Nephron progenitor cell (in vitro differentiated cells): ENCODE measurements at regions not wholly inside any gene's neighbourhood (a gene's known extent, or its start where the extent isn't known, plus 50 kb on each side); places are given as distances from the start of the nearest gene placed in this dataset.

Experiments
- DNase-seq: peaks from one replicate; pipeline ENCODE4 v3.0.0; 2021
- H3K27ac Mint-ChIP-seq: 2 replicates; pipeline ENCODE4 v1.8.0; 2021; ENCODE audit warnings: mild to moderate bottlenecking, moderate library complexity, mixed read lengths
- H3K27me3 Mint-ChIP-seq: 2 replicates; pipeline ENCODE4 v1.8.0; 2021; ENCODE audit warnings: mild to moderate bottlenecking, low read depth, mixed read lengths; ENCODE audit not compliant: poor library complexity
- H3K36me3 Mint-ChIP-seq: 2 replicates; pipeline ENCODE4 v1.8.0; 2021; ENCODE audit warnings: low read depth, mixed read lengths
- H3K4me1 Mint-ChIP-seq: 2 replicates; pipeline ENCODE4 v1.8.0; 2021; ENCODE audit warnings: mixed read lengths
- H3K4me3 Mint-ChIP-seq: 2 replicates; pipeline ENCODE4 v1.8.0; 2021; ENCODE audit warnings: mild to moderate bottlenecking, moderate library complexity, mixed read lengths
- H3K9me3 Mint-ChIP-seq: 2 replicates; pipeline ENCODE4 v1.8.0; 2021; ENCODE audit warnings: mild to moderate bottlenecking, moderate library complexity, mixed read lengths
- TF ChIP-seq, protein P1 (sequence below): fragments of 200-600 bp; sonication (generic); IDR thresholded peaks from 2 replicates; pipeline ENCODE4 v1.5.0; 2021; ENCODE audit warnings: antibody characterized with exemption

DNA sequence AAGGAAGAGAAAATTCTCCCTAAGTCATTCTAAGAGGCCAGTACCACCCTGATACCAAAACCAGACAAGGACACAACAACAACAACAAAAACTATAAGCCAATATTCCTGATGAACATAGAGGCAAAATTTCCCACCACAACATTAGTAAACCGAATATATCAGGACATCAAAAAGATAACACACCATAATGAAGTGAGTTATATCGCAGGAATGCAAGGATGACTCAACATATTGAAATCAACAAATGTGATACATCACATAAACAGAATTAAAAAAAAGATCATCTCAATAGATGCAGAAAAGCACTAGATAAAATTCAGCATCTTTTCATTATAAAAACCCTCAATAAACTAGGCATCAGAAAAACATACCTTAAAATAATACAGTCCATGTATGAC, 1844.4 kb upstream of the PCDH10 start:
- no peak overlapping the region for H3K4me3 Mint-ChIP-seq
- no peaks in the 10 kb centered on the region for H3K4me1 Mint-ChIP-seq
- peaks cover 3% of the 10 kb centered on the region for H3K27me3 Mint-ChIP-seq
- peaks cover 11% of the 10 kb centered on the region for H3K9me3 Mint-ChIP-seq
- no peak overlapping the region for H3K27ac Mint-ChIP-seq
- TF ChIP-seq, protein P1, sequence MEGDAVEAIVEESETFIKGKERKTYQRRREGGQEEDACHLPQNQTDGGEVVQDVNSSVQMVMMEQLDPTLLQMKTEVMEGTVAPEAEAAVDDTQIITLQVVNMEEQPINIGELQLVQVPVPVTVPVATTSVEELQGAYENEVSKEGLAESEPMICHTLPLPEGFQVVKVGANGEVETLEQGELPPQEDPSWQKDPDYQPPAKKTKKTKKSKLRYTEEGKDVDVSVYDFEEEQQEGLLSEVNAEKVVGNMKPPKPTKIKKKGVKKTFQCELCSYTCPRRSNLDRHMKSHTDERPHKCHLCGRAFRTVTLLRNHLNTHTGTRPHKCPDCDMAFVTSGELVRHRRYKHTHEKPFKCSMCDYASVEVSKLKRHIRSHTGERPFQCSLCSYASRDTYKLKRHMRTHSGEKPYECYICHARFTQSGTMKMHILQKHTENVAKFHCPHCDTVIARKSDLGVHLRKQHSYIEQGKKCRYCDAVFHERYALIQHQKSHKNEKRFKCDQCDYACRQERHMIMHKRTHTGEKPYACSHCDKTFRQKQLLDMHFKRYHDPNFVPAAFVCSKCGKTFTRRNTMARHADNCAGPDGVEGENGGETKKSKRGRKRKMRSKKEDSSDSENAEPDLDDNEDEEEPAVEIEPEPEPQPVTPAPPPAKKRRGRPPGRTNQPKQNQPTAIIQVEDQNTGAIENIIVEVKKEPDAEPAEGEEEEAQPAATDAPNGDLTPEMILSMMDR = no peak
- no peaks in the 10 kb centered on the region for H3K36me3 Mint-ChIP-seq
- DNase-seq = no peak

DNA sequence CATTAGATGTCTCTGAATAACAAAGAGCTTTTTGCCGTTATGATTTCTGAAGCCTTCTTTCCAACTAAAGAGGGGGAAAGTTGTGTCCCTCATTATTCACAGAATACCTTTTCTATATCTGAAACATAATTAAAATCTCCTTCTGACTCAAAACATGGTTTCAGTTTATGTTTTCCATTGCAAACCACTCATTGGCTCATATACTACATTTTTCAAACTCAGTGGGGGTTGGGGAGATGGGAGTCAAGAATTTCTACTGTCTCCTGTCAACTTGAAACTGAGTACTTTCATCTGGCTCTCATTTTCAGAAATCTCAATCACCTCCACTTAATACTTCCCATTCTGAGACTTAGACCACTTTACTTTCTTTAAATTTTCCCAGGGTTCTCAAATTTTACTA, 1839.5 kb upstream of the PCDH10 start:
- peaks cover 2% of the 10 kb centered on the region for H3K9me3 Mint-ChIP-seq
- no peak overlapping the region for H3K27ac Mint-ChIP-seq
- DNase-seq = no peak
- H3K36me3 Mint-ChIP-seq = no peaks in the 10 kb centered on the region
- no peak overlapping the region for H3K4me3 Mint-ChIP-seq
- TF ChIP-seq, protein P1 = no peak
- H3K4me1 Mint-ChIP-seq = no peaks in the 10 kb centered on the region
- H3K27me3 Mint-ChIP-seq = peaks cover 3% of the 10 kb centered on the region

DNA sequence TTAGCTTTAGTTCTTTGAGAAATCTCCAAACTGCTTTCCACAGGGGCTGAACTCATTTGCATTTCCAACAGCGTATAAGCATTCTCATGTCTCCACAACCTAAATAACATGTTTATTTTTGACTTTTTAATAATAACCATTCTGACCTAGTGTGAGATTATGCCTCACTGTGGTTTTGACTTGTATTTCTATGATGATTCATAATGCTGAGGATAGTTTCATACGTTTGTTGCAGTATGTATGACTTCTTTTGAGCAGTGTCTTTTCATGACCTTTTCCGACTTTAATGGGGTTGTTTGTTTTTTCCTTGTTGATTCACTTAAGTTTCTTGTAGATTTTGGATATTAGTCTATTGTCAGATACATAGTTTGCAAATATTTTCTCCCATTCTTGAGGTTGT, 1833.0 kb upstream of the PCDH10 start:
- Mint-ChIP-seq H3K27ac (no peak overlapping the region), H3K36me3 (no peaks in the 10 kb centered on the region), H3K9me3 (no peaks in the 10 kb centered on the region), H3K27me3 (no peaks in the 10 kb centered on the region), H3K4me1 (no peaks in the 10 kb centered on the region), H3K4me3 (no peak overlapping the region)
- DNase-seq = no peak
- TF ChIP-seq, protein P1 = no peak

DNA sequence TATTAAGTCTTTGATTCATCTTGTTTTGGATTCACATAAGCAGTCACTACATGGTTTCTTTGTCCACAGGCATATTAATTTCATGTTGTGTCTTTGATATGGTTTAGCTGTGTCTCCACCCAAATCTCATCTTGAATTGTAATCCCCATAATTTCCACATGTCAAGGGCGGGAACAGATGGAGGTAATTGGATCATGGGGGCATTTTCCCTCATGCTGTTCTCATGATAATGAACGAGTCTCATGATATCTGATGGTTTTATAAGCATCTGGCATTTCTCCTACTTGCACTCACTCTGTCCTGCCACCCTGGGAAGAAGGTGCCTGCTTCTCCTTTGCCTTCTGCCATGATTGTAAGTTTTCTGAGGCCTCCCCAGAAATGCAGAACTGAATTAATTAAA, 1811.2 kb upstream of the PCDH10 start:
- H3K27me3 Mint-ChIP-seq = no peaks in the 10 kb centered on the region
- TF ChIP-seq, protein P1 = no peak
- no peaks in the 10 kb centered on the region for H3K36me3 Mint-ChIP-seq
- no peak overlapping the region for H3K4me3 Mint-ChIP-seq
- no peak overlapping the region for H3K27ac Mint-ChIP-seq
- H3K4me1 Mint-ChIP-seq = no peaks in the 10 kb centered on the region
- DNase-seq = no peak
- H3K9me3 Mint-ChIP-seq = no peaks in the 10 kb centered on the region

DNA sequence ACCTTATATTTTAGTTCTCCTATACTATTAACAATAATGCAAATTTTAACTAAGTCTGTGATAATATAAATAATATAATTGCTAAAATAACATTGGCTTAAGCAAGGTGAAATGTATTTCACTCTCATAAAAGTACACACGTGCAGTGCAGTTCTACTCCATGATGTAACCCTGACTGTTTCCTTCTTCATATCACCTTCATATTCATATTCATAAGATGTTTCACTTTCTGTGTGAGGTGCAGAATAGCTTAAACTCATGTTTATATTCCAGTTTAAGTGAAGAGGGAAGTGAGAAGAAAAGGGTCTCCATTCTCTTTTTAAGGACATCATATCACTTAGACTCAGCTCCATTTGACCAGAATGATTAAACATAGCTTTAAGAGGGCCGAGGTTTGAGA, 1810.0 kb upstream of the PCDH10 start:
- Mint-ChIP-seq H3K27ac (no peak overlapping the region), H3K9me3 (no peaks in the 10 kb centered on the region), H3K27me3 (no peaks in the 10 kb centered on the region), H3K36me3 (no peaks in the 10 kb centered on the region), H3K4me3 (no peak overlapping the region), H3K4me1 (no peaks in the 10 kb centered on the region)
- TF ChIP-seq, protein P1 = no peak
- DNase-seq = no peak

DNA sequence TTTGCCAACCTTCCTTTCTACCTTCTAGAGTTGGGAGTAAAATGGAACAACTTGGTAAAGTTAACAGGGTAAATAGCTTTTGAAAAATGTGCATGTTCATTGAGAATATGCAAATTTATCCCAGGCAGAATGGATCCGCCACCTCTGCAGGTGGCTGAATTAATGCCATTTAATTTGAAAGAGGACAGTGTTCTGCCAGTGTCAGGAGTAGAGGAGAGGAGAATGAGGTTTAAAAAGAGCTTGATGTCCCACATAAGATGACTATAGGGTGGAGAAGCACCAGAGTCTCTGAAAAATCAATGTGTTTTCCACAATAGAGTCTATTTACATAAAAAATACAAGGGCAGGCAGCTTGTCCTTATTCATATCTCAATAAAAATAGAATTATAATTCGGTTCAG, 1804.3 kb upstream of the PCDH10 start:
- Mint-ChIP-seq H3K27me3 (no peaks in the 10 kb centered on the region), H3K27ac (no peak overlapping the region), H3K4me1 (no peaks in the 10 kb centered on the region), H3K36me3 (no peaks in the 10 kb centered on the region), H3K9me3 (no peaks in the 10 kb centered on the region), H3K4me3 (no peak overlapping the region)
- DNase-seq = no peak
- TF ChIP-seq, protein P1 = no peak
